Mesenchymal stem cell (in vitro differentiated cells and primary cell): ENCODE measurements at regions not wholly inside any gene's neighbourhood (a gene's known extent, or its start where the extent isn't known, plus 50 kb on each side); places are given as distances from the start of the nearest gene placed in this dataset.

Experiments
- DNase-seq: peaks from one replicate; pipeline ENCODE4 v3.0.0-alpha.2; 2013
- H2AFZ ChIP-seq: one replicate; pipeline ENCODE4 v1.6.1; 2013; ENCODE audit warnings: low read depth, mild to moderate bottlenecking, control low read depth, inconsistent platforms, low read length, moderate library complexity
- H2AK5ac ChIP-seq: 2 replicates; pipeline ENCODE4 v1.6.1; 2013; ENCODE audit warnings: low read length, moderate library complexity, mild to moderate bottlenecking, inconsistent platforms; ENCODE audit not compliant: severe bottlenecking
- H2BK120ac ChIP-seq: one replicate; pipeline ENCODE4 v1.6.1; 2013; ENCODE audit warnings: low read depth, mild to moderate bottlenecking, inconsistent platforms, low read length, moderate library complexity
- H2BK12ac ChIP-seq, 2 experiments: one replicate each; pipeline ENCODE4 v1.6.1; 2013; ENCODE audit warnings: inconsistent platforms in 2 of 2, low read length in 2 of 2, mild to moderate bottlenecking in 2 of 2, moderate library complexity in 2 of 2, control low read depth in 1 of 2
- H2BK15ac ChIP-seq: one replicate; pipeline ENCODE4 v1.6.1; 2013; ENCODE audit warnings: mild to moderate bottlenecking, low read depth, inconsistent platforms; ENCODE audit not compliant: poor library complexity, severe bottlenecking
- H2BK5ac ChIP-seq: 2 replicates; pipeline ENCODE4 v1.6.1; 2013; ENCODE audit warnings: low read depth, mild to moderate bottlenecking, low read length, control low read depth, inconsistent platforms; ENCODE audit not compliant: poor library complexity, severe bottlenecking
- H3K14ac ChIP-seq, 2 experiments: one replicate each; pipeline ENCODE4 v1.6.1; 2013; ENCODE audit warnings: inconsistent platforms in 2 of 2, low read length in 2 of 2, control low read depth in 1 of 2, mild to moderate bottlenecking in 1 of 2, moderate library complexity in 1 of 2
- H3K18ac ChIP-seq, 2 experiments: one replicate each; pipeline ENCODE4 v1.6.1; 2013; ENCODE audit warnings: inconsistent platforms in 2 of 2, low read length in 2 of 2, control low read depth in 1 of 2, low read depth in 1 of 2, mild to moderate bottlenecking in 1 of 2
- H3K23ac ChIP-seq, 2 experiments: one replicate each; pipeline ENCODE4 v1.6.1; 2013; ENCODE audit warnings: inconsistent platforms in 2 of 2, low read length in 2 of 2, mild to moderate bottlenecking in 2 of 2, moderate library complexity in 2 of 2, control low read depth in 1 of 2
- H3K27ac ChIP-seq: 2 replicates; pipeline ENCODE4 v1.5.1; 2013; ENCODE audit warnings: mild to moderate bottlenecking, moderate library complexity, low read length, control low read depth, inconsistent platforms; ENCODE audit not compliant: poor library complexity, severe bottlenecking
- H3K27me3 ChIP-seq, 2 experiments: 2 replicates each; pipeline versions ENCODE4 v1.6.1 to v1.7.0; 2013; ENCODE audit warnings: low read length in 2 of 2, mild to moderate bottlenecking in 2 of 2, moderate library complexity in 2 of 2, control low read depth in 1 of 2, inconsistent platforms in 1 of 2; ENCODE audit not compliant: control insufficient read depth in 1 of 2, insufficient read depth in 1 of 2
- H3K36me3 ChIP-seq, 2 experiments: 2 replicates each; pipeline versions ENCODE4 v1.6.1 to v1.7.0; 2013; ENCODE audit warnings: low read length in 2 of 2, control low read depth in 1 of 2, inconsistent platforms in 1 of 2, low read depth in 1 of 2, mild to moderate bottlenecking in 1 of 2; ENCODE audit not compliant: insufficient read depth in 2 of 2, control insufficient read depth in 1 of 2
- H3K4ac ChIP-seq, 2 experiments: one replicate each; pipeline ENCODE4 v1.6.1; 2013; ENCODE audit warnings: inconsistent platforms in 2 of 2, low read length in 2 of 2, mild to moderate bottlenecking in 2 of 2, moderate library complexity in 2 of 2, control low read depth in 1 of 2, low read depth in 1 of 2
- H3K4me1 ChIP-seq: 2 replicates; pipeline ENCODE4 v1.6.1; 2013; ENCODE audit warnings: low read depth, low read length, control low read depth; ENCODE audit not compliant: control insufficient read depth, insufficient read depth
- H3K4me2 ChIP-seq: 2 replicates; pipeline ENCODE4 v1.6.1; 2013; ENCODE audit warnings: low read length, mild to moderate bottlenecking, inconsistent platforms; ENCODE audit not compliant: poor library complexity, severe bottlenecking
- H3K4me3 ChIP-seq, 2 experiments: 2 replicates each; pipeline versions ENCODE4 v1.5.1 to v1.7.0; 2013; ENCODE audit warnings: low read length in 2 of 2, mild to moderate bottlenecking in 2 of 2, control low read depth in 1 of 2, low read depth in 1 of 2; ENCODE audit not compliant: insufficient read depth in 1 of 2
- H3K79me1 ChIP-seq: replicated peaks from 2 replicates; pipeline ENCODE4 v1.6.1; 2013; ENCODE audit warnings: mild to moderate bottlenecking, control low read depth, low read length, inconsistent platforms; ENCODE audit not compliant: poor library complexity, severe bottlenecking
- H3K9ac ChIP-seq: 2 replicates; pipeline ENCODE4 v1.7.0; 2013; ENCODE audit warnings: mild to moderate bottlenecking, low read length, moderate library complexity
- H3K9me3 ChIP-seq: 2 replicates; pipeline ENCODE4 v1.7.0; 2013; ENCODE audit warnings: mild to moderate bottlenecking, low read length; ENCODE audit not compliant: control insufficient read depth
- H4K8ac ChIP-seq: one replicate; pipeline ENCODE4 v1.6.1; 2013; ENCODE audit warnings: inconsistent platforms, mild to moderate bottlenecking, low read length, moderate library complexity
- H4K91ac ChIP-seq: one replicate; pipeline ENCODE4 v1.6.1; 2013; ENCODE audit warnings: mild to moderate bottlenecking, low read length, inconsistent platforms
- WGBS: methylation state at CpG from one replicate; pipeline ENCODE4 v1.1.7; 2013; ENCODE audit warnings: mixed read lengths; 5-methylcytosine and 5-hydroxymethylcytosine counted together

DNA sequence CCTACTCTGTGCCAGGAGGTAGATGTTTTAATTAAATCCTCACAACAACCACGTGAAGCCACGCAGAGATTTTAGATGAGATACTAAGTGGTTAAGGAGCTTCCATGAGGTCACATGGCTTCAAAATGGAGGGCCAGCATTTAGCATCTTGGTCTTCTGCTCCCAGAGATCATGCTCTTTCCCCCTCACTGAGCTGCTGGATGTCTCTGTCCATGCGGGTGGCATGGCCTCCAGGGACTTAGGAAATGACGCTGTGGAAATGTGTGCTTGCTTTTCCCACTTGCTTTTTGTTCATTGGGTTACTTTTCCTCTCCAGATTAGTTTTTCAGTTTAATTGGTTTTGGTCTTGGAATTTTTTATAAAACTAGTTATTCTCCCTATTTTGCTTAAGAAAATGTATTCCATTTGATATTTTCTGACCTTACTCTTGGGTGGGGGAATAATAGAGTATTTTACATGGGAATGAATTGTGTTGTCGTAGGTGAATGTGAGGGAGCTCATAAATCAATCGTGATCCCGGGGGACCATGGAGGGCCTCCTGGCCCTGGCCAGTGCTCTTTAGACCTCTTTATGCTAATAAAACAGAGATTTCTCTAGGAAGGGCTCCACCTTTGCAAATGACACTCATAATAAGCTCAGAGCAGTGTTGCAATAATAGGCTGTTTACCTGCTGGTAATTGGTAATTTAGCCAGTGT lies 376.0 kb upstream of the ONECUT1 start:
- no peak overlapping the region for H2AFZ ChIP-seq
- H3K4me1 ChIP-seq = no peaks in the 10 kb centered on the region
- no peak overlapping the region for H3K23ac ChIP-seq
- no peak overlapping the region for H2BK15ac ChIP-seq
- H3K36me3 ChIP-seq = no peaks in the 10 kb centered on the region
- H2BK12ac ChIP-seq = no peak overlapping the region
- H4K91ac ChIP-seq = no peak overlapping the region
- no peak overlapping the region for H3K4me2 ChIP-seq
- no peak overlapping the region for H3K18ac ChIP-seq
- no peak overlapping the region for H3K4me3 ChIP-seq
- no peak overlapping the region for H2BK5ac ChIP-seq
- 84% methylated on average over 7 of the region's 7 CpGs for WGBS
- no peak overlapping the region for H4K8ac ChIP-seq
- no peaks in the 10 kb centered on the region for H3K27me3 ChIP-seq
- no peaks in the 10 kb centered on the region for H3K79me1 ChIP-seq
- H3K27ac ChIP-seq = no peak overlapping the region
- no peak overlapping the region for H2BK120ac ChIP-seq
- H3K9me3 ChIP-seq = no peaks in the 10 kb centered on the region
- no peak overlapping the region for H3K14ac ChIP-seq
- H2AK5ac ChIP-seq = no peak overlapping the region
- H3K9ac ChIP-seq = no peak overlapping the region
- no peak for DNase-seq
- H3K4ac ChIP-seq = no peak overlapping the region

DNA sequence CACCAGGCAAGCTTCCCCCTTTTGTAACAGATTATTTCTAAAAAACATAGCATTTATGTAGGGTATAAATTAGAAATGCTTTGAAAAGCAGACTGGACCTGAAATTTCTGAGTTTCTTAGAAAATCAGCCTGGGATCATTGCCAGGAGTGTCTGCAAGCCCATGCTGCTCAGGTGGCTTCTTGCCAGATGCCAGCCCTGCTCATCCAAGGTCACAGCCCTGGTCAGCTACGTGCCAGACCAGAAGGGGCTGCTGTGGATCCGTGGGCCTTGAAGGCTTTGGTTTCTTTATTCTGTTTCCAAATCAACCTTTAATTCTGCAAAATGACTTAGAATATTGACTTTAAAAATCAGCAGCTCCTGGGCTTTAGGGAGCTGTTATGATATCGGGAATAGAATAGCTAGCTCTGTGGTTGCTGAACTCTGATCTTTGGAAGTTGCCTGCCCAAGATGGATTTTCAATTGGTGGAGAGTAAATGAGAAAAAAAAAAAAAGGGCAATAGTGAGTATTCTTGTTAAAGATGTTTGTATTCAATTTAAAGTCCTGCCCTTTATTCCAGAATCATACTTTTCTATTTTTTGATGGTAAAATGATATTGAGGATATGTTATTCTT lies 370.1 kb upstream of the ONECUT1 start:
- no peak overlapping the region for H3K4ac ChIP-seq
- H3K4me3 ChIP-seq = no peak overlapping the region
- no peak overlapping the region for H3K23ac ChIP-seq
- DNase-seq = no peak
- H2BK15ac ChIP-seq = no peak overlapping the region
- H3K27ac ChIP-seq = no peak overlapping the region
- no peak overlapping the region for H2BK12ac ChIP-seq
- no peak overlapping the region for H3K4me2 ChIP-seq
- no peak overlapping the region for H2AK5ac ChIP-seq
- H3K9me3 ChIP-seq = no peaks in the 10 kb centered on the region
- H3K4me1 ChIP-seq = no peaks in the 10 kb centered on the region
- no peak overlapping the region for H4K91ac ChIP-seq
- WGBS = 79% methylated on average over 1 of the region's 3 CpGs
- H2BK120ac ChIP-seq = no peak overlapping the region
- H2AFZ ChIP-seq = no peak overlapping the region
- H3K18ac ChIP-seq = no peak overlapping the region
- no peak overlapping the region for H3K9ac ChIP-seq
- no peak overlapping the region for H3K14ac ChIP-seq
- no peak overlapping the region for H2BK5ac ChIP-seq
- H4K8ac ChIP-seq = no peak overlapping the region
- no peaks in the 10 kb centered on the region for H3K36me3 ChIP-seq
- no peaks in the 10 kb centered on the region for H3K79me1 ChIP-seq
- no peaks in the 10 kb centered on the region for H3K27me3 ChIP-seq

DNA sequence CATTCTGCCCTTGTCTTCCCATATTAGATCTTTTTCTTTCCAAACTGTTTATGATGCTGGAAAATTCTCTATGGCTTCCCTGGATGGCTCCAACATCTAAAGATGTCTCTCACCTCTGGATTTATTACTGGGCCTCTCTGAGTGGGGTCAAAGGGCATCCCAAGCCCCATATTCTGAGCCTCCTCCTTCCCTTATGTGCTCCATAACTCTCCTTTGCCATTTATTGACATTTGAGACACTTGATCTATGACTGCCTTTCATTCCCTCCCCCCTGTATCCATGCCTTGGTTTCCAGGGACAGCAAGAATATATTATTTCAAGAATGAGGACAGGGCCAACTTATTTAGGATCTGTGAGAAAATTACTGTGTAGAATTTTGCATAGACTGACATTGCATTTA lies 369.3 kb upstream of the ONECUT1 start:
- H3K23ac ChIP-seq = no peak overlapping the region
- H2BK12ac ChIP-seq = no peak overlapping the region

DNA sequence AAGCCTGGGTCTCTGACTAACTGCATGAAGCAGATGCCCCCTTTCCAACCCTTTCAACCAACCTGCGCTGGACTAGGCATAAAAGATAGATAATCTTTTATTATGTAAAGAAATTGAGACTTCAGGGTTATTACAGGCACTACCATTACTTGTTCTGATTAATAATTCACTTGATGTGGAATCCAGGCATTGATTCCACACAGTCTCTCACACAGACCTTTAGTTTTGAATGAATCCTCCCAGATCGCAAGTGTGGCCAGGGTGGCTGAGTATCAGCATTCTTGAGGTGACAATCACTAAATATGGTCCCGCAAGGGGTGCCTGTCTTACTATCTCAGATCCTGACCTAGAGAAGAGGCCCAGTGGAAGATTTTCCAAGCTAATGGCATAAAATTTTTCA lies 368.9 kb upstream of the ONECUT1 start:
- Histone ChIP-seq H3K4me3 (no peak overlapping the region), H4K8ac (no peak overlapping the region), H3K14ac (no peak overlapping the region), H2AFZ (no peak overlapping the region), H3K9me3 (no peaks in the 10 kb centered on the region), H3K79me1 (no peaks in the 10 kb centered on the region), H3K4me2 (no peak overlapping the region), H2BK15ac (no peak overlapping the region), H2BK12ac (no peak overlapping the region), H3K27me3 (no peaks in the 10 kb centered on the region), H3K36me3 (no peaks in the 10 kb centered on the region), H2BK5ac (no peak overlapping the region), H3K4me1 (no peaks in the 10 kb centered on the region), H3K4ac (no peak overlapping the region), H3K9ac (no peak overlapping the region), H2BK120ac (no peak overlapping the region), H3K18ac (no peak overlapping the region), H3K27ac (no peak overlapping the region), H2AK5ac (no peak overlapping the region), H4K91ac (no peak overlapping the region), H3K23ac (no peak overlapping the region)
- no peak for DNase-seq
- 84% methylated on average over 2 of the region's 3 CpGs for WGBS

More for the DNA sequence above, 369.3 kb upstream of the ONECUT1 start:
- Histone ChIP-seq H3K4ac (no peak overlapping the region), H3K4me3 (no peak overlapping the region), H2AFZ (no peak overlapping the region), H4K91ac (no peak overlapping the region), H2BK120ac (no peak overlapping the region), H4K8ac (no peak overlapping the region), H3K18ac (no peak overlapping the region), H2BK5ac (no peak overlapping the region), H3K36me3 (no peaks in the 10 kb centered on the region), H3K27me3 (no peaks in the 10 kb centered on the region), H2BK15ac (no peak overlapping the region), H3K9me3 (no peaks in the 10 kb centered on the region), H3K14ac (no peak overlapping the region), H3K79me1 (no peaks in the 10 kb centered on the region), H3K4me2 (no peak overlapping the region), H2AK5ac (no peak overlapping the region), H3K27ac (no peak overlapping the region), H3K9ac (no peak overlapping the region), H3K4me1 (no peaks in the 10 kb centered on the region)
- DNase-seq = no peak
